ENCODE measurements at regions not wholly inside any gene's neighbourhood (a gene's known extent, or its start where the extent isn't known, plus 50 kb on each side); places are given as distances from the start of the nearest gene placed in this dataset.

DNA sequence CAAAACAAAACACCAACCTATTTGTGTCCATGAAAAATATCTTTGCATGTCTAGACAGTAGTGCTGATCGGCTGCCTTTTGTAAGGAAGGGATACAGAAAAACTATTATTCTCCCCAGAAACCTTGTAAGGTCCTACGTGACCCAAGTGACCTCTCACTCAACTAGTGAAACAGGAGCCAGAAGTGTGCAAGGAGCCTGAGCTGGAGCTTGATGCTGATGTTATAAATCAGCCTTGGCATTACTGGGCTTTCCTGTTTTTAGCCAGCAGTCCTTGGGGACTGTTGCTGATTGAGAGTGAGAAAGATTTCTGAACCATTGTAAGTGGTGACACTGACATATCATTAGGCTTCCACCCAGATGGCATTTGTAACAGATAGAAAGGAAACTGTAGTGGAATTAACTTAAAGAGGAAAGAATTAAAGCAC lies 100.8 kb upstream of the LIMCH1 start:
- H3K9me3 Mint-ChIP-seq = peaks cover 6% of the 10 kb centered on the region
- no peak for DNase-seq (ENCODE audit: extremely low spot score, unreplicated experiment)
- no peak for TF ChIP-seq CTCF (conservative IDR thresholded peaks at IDR 0.05)
- H3K4me3 Mint-ChIP-seq = peak overlapping the region; percentile 65
- H3K36me3 Mint-ChIP-seq = peaks cover 3% of the 10 kb centered on the region
- no peaks in the 10 kb centered on the region for H3K27me3 Mint-ChIP-seq
- H3K27ac Mint-ChIP-seq = peak overlapping the region; percentile 74
- peaks cover 47% of the 10 kb centered on the region for H3K4me1 Mint-ChIP-seq (ENCODE audit: unreplicated experiment)

DNA sequence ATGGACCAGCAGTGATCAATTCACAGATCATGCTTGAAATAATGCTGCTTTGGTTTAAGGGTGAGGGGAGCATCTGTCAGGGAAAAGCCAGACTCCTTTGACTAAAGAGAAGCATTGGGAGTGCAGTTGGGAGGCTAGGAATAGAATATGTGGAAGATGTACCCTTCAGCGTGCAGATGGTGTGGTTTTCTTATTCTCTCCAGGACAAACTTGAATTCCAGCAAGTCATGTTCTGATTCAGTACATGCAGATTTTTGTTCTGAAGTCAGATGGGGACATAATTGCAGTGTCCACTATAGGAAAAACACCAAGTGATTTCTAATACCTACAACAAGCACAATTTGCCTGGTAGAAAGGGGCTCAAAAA lies 99.0 kb upstream of the LIMCH1 start:
- H3K4me1 Mint-ChIP-seq (ENCODE audit: unreplicated experiment) = peaks cover 51% of the 10 kb centered on the region
- peak overlapping the region; percentile 56 for H3K4me3 Mint-ChIP-seq
- H3K9me3 Mint-ChIP-seq = peaks cover 4% of the 10 kb centered on the region
- DNase-seq (ENCODE audit: extremely low spot score, unreplicated experiment) = no peak
- H3K27ac Mint-ChIP-seq = peak overlapping the region; percentile 82
- H3K27me3 Mint-ChIP-seq = no peaks in the 10 kb centered on the region
- no peaks in the 10 kb centered on the region for H3K36me3 Mint-ChIP-seq
- no peak for TF ChIP-seq CTCF (conservative IDR thresholded peaks at IDR 0.05)

DNA sequence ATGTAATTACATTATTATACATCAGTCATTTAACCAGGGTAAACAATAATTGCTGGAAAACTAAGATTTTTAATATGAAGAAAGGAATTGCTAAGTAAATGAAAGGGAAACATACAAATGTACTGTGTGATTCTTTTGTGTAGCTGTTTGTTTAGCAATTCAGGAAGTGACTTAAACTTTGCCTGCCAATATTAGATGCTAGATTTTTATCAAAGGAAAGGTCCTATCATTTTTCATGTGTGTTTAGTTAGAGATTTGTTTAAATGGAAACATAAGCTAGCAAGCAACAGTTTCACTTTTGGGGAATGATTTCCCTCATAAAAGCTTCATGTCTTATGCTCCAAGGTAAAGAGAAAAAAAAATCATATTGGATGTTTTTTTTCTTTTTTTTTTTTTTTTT lies 95.1 kb upstream of the LIMCH1 start:
- Mint-ChIP-seq H3K27me3 (no peaks in the 10 kb centered on the region), H3K27ac (peak overlapping the region; percentile 39), H3K4me1 (ENCODE audit: unreplicated experiment) (peaks cover 35% of the 10 kb centered on the region), H3K36me3 (no peaks in the 10 kb centered on the region), H3K4me3 (peak overlapping the region; percentile 23), H3K9me3 (peaks cover 4% of the 10 kb centered on the region)
- DNase-seq (ENCODE audit: extremely low spot score, unreplicated experiment) = no peak
- no peak for TF ChIP-seq CTCF (conservative IDR thresholded peaks at IDR 0.05)

DNA sequence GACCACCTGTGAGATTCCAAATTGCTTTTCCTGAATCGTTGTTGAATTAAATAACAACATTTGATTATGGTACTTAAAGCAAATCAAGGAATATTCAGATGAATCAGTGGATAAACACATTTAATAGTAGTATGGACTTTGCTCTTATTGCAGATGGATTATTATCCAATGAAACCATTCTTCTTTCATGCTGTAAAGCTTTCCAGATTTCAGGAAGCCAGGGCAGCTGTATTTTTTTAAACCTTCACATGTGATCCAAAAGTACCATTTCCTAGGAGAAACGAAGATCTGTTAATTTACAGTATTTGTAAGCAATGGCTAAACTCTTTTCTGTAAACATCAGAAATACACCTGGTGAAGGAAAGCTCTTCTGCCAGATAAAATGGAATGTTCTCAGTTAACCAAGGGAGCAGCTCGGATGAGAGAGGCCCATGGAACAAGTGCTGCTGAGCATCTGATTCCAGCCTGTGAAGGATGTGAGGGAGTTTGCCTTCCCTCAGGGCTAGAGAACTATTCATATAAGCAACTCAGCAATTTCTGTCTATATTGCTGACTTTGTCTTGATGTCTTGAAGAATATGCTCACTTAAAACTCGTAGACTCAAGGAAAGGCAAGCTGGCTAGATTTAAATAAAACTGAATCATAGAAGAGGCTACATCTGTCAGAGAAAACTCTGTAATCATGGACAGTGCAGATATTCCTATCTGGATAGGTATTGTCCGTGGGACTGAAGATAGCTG lies 94.4 kb upstream of the LIMCH1 start:
- TF ChIP-seq CTCF (conservative IDR thresholded peaks at IDR 0.05) = no peak
- Mint-ChIP-seq H3K9me3 (peaks cover 4% of the 10 kb centered on the region), H3K27ac (no peak overlapping the region), H3K36me3 (no peaks in the 10 kb centered on the region), H3K27me3 (no peaks in the 10 kb centered on the region), H3K4me1 (ENCODE audit: unreplicated experiment) (peaks cover 31% of the 10 kb centered on the region), H3K4me3 (peak overlapping the region; percentile 26)
- DNase-seq (ENCODE audit: extremely low spot score, unreplicated experiment) = no peak

DNA sequence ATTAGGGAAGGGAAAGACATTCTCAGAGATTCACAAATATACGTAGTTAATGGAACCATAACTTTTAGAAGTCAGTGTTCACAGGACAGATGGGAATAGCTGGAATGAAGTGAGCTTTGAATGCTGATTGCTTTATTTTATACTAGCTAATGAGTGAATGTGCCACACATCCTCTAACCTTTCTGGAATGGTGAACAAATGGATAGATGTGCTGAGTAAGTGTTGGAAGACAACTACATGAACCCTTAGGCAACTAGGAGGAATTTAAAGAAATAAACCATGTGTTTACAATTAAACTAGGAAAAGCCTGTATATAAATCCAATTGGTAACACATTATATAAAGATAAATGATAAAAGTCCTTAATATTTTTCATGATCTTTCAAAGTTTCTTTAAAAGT lies 91.6 kb upstream of the LIMCH1 start:
- DNase-seq (ENCODE audit: extremely low spot score, unreplicated experiment) = no peak
- Mint-ChIP-seq H3K36me3 (peaks cover 4% of the 10 kb centered on the region), H3K27me3 (no peaks in the 10 kb centered on the region), H3K27ac (no peak overlapping the region), H3K9me3 (peaks cover 8% of the 10 kb centered on the region), H3K4me1 (ENCODE audit: unreplicated experiment) (peaks cover 24% of the 10 kb centered on the region), H3K4me3 (no peak overlapping the region)
- no peak for TF ChIP-seq CTCF (conservative IDR thresholded peaks at IDR 0.05)

All from type B pancreatic cell (in vitro differentiated cells).